GM21825 (cell line): ENCODE measurements at regions not wholly inside any gene's neighbourhood (a gene's known extent, or its start where the extent isn't known, plus 50 kb on each side); places are given as distances from the start of the nearest gene placed in this dataset.
A peak's percentile ranks its signal among the peaks of the same experiment; 100 is the strongest.

Experiments
- ATAC-seq: cut with Tn5 transposase; IDR thresholded peaks from one replicate; pipeline ENCODE4 v1.9.1; 2021; ENCODE audit warnings: mild to moderate bottlenecking, moderate library complexity; ENCODE audit not compliant: unreplicated experiment

- ATAC-seq, result no peak
Observed at GRCh38 chr11:29368126-29368525, 648.7 kb downstream of the KCNA4 start.

- ATAC-seq, result no peak
Observed at GRCh38 chr11:29364006-29364405, 652.8 kb downstream of the KCNA4 start.

- ATAC-seq, result no peak
Observed at GRCh38 chr11:29361369-29361768, 655.5 kb downstream of the KCNA4 start.

- ATAC-seq, result no peak
Observed at GRCh38 chr11:29353833-29354232, 663.0 kb downstream of the KCNA4 start.

GRCh38 chr11:29352273-29352795 is 664.5 kb downstream of the KCNA4 start:
- no peak for ATAC-seq

DNA sequence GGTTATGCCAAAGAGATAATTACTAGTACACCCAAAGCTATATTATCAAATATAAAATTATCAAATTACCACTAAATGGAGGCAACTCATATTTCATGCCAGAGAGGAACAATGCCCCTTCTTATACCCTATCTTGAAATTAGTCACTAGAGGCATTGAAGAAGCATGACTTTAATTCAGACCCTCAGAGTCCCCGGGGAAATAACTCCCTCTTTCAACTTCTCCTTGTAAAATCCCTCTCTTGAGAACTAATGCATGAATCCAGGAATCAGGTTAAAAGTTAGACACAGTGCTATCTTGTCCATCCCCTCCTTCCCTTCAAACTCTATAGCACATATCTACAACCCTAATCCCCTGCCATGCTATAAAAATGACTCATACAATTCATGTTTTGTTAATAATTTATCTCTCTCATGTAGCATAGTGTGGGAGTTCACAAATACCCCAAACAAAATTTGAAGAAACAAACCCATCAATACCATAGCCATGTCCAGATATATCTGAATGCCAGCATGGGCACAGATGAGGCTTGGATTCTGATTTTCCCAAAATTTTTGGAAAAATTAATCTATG is 665.4 kb downstream of the KCNA4 start:
- no peak for ATAC-seq

DNA sequence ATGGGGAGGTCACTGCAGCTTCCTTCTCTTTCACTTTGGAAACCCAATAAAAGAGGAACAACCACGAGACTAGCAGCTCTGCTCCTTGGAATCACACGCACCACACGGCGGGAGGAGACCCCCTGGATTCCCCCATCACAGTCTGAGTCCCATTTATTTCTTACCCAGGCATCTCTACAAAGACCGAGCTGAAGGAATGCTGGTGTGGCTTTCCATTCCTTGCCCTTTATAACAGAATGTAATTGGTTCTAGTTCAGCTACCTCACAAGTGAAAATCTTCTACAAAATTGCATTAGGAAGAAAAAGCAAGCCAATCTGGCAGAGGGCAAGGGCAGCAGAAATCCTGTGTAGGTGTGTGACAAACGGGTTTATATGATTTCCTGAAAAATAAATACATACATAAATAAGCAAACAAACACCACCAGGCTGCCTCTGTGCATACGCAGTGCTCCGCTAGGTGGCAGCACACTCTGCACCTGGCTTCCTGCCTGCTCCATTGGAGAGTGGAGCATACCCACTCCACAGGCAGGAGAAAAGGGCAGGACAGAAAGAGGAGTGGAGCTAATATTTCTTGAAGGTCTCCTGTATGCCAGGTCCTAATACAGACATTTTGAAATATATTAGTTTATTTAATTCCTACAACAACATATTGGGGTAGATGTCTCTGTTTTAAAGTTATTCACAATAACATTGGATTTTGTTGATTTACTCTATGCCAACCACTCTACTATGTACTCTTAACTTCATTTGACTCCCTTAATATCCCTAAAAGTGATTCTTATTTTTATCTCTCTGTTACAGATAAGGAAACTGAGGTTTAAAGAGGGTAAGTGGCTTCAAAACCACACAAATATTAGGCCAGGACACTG is 673.1 kb downstream of the KCNA4 start:
- peak; percentile 100 for ATAC-seq

DNA sequence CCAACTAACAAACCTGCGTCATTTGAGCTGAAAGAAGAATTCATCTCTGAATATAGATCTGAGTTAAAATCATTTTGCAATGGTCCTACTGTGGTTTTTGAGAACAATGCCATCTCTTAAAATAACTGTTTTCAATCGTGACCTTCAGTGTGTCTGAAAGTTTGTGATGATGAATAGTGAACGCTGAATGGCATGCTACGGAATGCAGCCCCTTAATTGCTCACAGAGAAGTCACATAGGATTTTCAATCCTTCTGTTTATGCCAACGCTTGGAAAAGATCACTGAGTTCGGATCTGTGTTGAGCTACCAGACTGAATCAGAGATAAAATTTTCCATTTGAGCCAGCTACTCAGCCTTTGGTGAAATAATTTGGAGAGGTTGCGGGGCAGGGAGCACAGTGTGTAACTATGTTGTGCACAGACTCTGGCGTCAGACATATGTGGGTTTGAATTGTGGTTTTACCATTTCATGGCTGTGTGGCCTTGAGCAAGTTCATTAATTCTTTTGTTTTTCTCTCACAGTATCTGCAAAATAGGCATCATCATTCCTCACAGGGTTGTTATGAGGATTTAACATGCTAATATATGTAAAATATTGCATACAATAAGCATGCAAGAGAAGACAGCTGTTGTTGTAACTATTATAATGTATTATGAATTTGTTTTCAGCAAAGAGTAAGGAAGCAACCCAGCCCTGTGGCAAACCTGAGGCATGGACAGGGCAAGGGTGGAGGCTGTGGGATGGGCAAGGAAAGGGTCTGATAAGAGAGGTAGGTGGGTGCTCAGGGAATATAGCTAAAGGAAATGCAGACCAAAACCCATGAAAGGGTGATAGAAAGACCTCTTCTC is 679.9 kb downstream of the KCNA4 start:
- no peak for ATAC-seq

DNA sequence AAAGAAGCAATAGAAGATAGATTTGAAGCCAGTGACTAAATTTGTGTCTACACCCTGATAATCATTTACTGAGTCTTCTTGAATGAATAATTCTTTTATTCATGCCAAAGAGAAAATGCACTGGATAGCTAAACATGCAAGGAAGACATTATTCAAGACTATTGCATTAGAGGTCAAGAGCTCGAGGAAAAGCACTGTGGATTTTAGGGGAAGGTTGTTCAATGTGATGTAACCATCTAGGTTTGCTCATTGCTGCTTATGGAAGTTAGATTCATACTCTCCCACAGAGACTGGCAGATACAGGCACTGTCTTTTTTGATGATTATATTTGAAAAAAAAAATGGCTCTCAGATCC is 682.1 kb downstream of the KCNA4 start:
- no peak for ATAC-seq

- peak; percentile 80 for ATAC-seq
Observed at GRCh38 chr11:29333993-29334775, 682.6 kb downstream of the KCNA4 start.

GRCh38 chr11:29331451-29332010 is 685.3 kb downstream of the KCNA4 start:
- ATAC-seq, result no peak

GRCh38 chr11:29328961-29329441 is 687.8 kb downstream of the KCNA4 start:
- ATAC-seq, result no peak

DNA sequence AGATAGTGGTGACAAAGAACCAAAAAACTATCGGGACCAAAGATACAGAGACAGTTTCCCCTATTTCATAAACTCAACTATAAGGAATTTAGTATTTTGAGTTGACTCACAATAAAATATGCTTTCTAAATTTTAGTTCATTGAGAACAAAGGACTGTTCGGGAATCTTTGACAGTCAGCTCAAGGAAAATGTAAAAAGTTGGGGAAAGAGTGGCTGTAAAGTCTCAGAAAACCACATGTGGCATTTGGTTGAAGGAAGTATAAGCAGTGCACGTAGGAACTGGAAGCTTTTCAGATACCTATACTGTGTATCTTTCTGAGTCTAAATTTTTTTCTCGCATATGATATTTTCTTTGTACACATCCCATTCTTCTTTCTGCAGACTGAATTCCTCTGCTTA is 688.9 kb downstream of the KCNA4 start:
- ATAC-seq, result no peak

DNA sequence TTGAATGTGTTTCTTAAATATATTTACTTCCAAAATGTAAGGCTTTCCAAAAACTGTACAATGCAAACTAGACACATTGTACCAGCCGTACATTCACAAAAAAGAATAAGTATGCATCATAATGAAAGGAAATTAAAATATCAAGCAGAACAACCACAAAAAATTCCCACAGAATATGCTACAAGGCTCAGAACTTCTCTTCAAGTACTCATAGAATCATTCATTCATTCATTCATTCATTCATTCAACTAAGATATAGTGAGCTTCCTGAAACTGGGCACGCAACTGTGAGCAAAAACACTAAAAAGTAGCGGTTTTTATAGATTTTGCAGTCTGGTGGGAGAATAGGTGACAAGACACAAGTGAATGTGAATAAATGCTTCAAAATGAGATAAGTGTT is 690.1 kb downstream of the KCNA4 start:
- ATAC-seq, result no peak

DNA sequence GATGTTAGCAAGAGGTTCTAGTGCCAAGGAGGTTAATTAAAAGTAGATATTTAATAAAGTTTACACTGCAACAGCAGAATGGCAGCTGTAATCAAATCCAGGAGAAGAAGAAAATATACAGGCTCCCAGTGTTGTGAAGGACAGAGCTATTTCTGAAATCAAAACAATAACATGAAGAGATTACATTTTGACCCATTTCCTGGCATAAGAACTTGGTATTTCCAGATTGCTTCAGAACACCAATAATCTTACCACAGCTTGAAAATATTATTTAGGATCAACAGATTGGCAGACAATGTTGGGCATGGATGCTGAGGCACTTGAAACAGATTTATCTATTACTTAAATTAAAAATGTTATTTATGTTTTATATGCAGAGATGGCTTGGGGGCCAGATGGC is 692.5 kb downstream of the KCNA4 start:
- no peak for ATAC-seq

GRCh38 chr11:29321293-29322132 is 695.3 kb downstream of the KCNA4 start:
- no peak for ATAC-seq

GRCh38 chr11:29320196-29320595 is 696.6 kb downstream of the KCNA4 start:
- ATAC-seq, result no peak

DNA sequence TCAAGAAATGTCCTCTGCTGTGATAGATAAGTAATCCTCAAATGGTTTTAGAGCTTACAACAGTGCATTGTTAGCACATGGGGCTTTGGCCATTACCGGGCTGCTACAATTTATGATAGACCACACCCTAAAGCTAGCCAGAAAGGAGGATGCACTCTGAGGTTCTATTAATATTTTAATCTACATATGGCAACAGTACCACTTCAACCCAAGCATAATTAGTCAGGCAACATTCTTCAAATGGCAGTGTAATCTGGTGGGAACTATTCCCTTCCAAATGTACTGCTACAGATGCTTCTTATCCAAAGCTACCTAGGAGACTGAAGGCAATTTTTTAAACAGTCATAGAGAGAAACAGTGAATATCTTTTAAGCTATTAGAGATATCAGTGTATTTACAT is 697.6 kb downstream of the KCNA4 start:
- no peak for ATAC-seq

- no peak for ATAC-seq
Observed at GRCh38 chr11:29318134-29318845, 698.5 kb downstream of the KCNA4 start.
